ENCODE measurements at regions not wholly inside any gene's neighbourhood (a gene's known extent, or its start where the extent isn't known, plus 50 kb on each side); places are given as distances from the start of the nearest gene placed in this dataset.

GRCh38 chr9:88733651-88734421 lies 198.9 kb downstream of the NXNL2 start:
- DNase-seq (ENCODE audit: low spot score) = no peak

GRCh38 chr9:88734527-88734926 lies 199.5 kb downstream of the NXNL2 start:
- no peak for DNase-seq (ENCODE audit: low spot score)

- no peak for DNase-seq (ENCODE audit: low spot score)
These were observed 201.2 kb downstream of the NXNL2 start for GRCh38 chr9:88736136-88736637.

GRCh38 chr9:88737031-88737430 lies 202.1 kb downstream of the NXNL2 start:
- DNase-seq (ENCODE audit: low spot score) = no peak

- DNase-seq (ENCODE audit: low spot score) = no peak
These were observed 202.9 kb downstream of the NXNL2 start for GRCh38 chr9:88737876-88738275.

GRCh38 chr9:88738709-88739108 lies 203.7 kb downstream of the NXNL2 start:
- no peak for DNase-seq (ENCODE audit: low spot score)

GRCh38 chr9:88739373-88739772 lies 204.4 kb downstream of the NXNL2 start:
- no peak for DNase-seq (ENCODE audit: low spot score)

- DNase-seq (ENCODE audit: low spot score) = no peak
These were observed 205.9 kb downstream of the NXNL2 start for GRCh38 chr9:88740844-88741243.

- no peak for DNase-seq (ENCODE audit: low spot score)
These were observed 206.4 kb downstream of the NXNL2 start for GRCh38 chr9:88741335-88741734.

GRCh38 chr9:88742483-88742882 lies 207.5 kb downstream of the NXNL2 start:
- no peak for DNase-seq (ENCODE audit: low spot score)

GRCh38 chr9:88742905-88743304 lies 207.9 kb downstream of the NXNL2 start:
- DNase-seq (ENCODE audit: low spot score) = no peak

- no peak for DNase-seq (ENCODE audit: low spot score)
These were observed 210.5 kb downstream of the NXNL2 start for GRCh38 chr9:88745276-88746001.

GRCh38 chr9:88746029-88746742 lies 211.2 kb downstream of the NXNL2 start:
- DNase-seq (ENCODE audit: low spot score) = no peak

GRCh38 chr9:88746743-88747398 lies 211.9 kb downstream of the NXNL2 start:
- DNase-seq (ENCODE audit: low spot score) = no peak

- DNase-seq (ENCODE audit: low spot score) = no peak
These were observed 212.8 kb downstream of the NXNL2 start for GRCh38 chr9:88747768-88748167.

- DNase-seq (ENCODE audit: low spot score) = no peak
These were observed 213.7 kb downstream of the NXNL2 start for GRCh38 chr9:88748566-88749261.

GRCh38 chr9:88749420-88749819 lies 214.4 kb downstream of the NXNL2 start:
- DNase-seq (ENCODE audit: low spot score) = no peak

GRCh38 chr9:88750832-88751360 lies 215.9 kb downstream of the NXNL2 start:
- DNase-seq (ENCODE audit: low spot score) = no peak

GRCh38 chr9:88751781-88752180 lies 216.8 kb downstream of the NXNL2 start:
- DNase-seq (ENCODE audit: low spot score) = no peak

GRCh38 chr9:88753691-88754367 lies 218.9 kb downstream of the NXNL2 start:
- DNase-seq (ENCODE audit: low spot score) = no peak

- DNase-seq (ENCODE audit: low spot score) = no peak
These were observed 219.5 kb downstream of the NXNL2 start for GRCh38 chr9:88754452-88754851.

Measured in germinal center (tissue), 1 donor.